ENCODE measurements at regions not wholly inside any gene's neighbourhood (a gene's known extent, or its start where the extent isn't known, plus 50 kb on each side); places are given as distances from the start of the nearest gene placed in this dataset.

GRCh38 chr5:4095918-4096630 lies 500.4 kb downstream of the IRX1 start:
- TF ChIP-seq CTCF (IDR thresholded peaks at IDR 0.05; ENCODE audit: insufficient read depth, low read length) (no peak), SPI1 (IDR thresholded peaks at IDR 0.05; ENCODE audit: borderline replicate concordance, low read depth) (no peak), POLR2AphosphoS5 (IDR thresholded peaks at IDR 0.05; ENCODE audit: low read depth) (no peak)

GRCh38 chr5:4097199-4097598 lies 501.6 kb downstream of the IRX1 start:
- Histone ChIP-seq H3K27ac (replicated peaks) (no peak overlapping the region), H3K4me3 (replicated peaks; ENCODE audit: insufficient read depth, low read length) (no peak overlapping the region), H3K27me3 (ENCODE audit: insufficient read depth, poor library complexity, severe bottlenecking) (no peaks in the 10 kb centered on the region)
- no peak for TF ChIP-seq POLR2AphosphoS5 (IDR thresholded peaks at IDR 0.05; ENCODE audit: low read depth)
- TF ChIP-seq REST (IDR thresholded peaks at IDR 0.05; ENCODE audit: insufficient replicate concordance, low read depth), result no peak
- no peak for TF ChIP-seq SPI1 (IDR thresholded peaks at IDR 0.05; ENCODE audit: borderline replicate concordance, low read depth)
- TF ChIP-seq CTCF (IDR thresholded peaks at IDR 0.05; ENCODE audit: insufficient read depth, low read length), result no peak
- no peak for TF ChIP-seq GABPA (IDR thresholded peaks at IDR 0.05; ENCODE audit: low read depth)
- DNase-seq (ENCODE audit: low read depth in 1 of 2, low spot score in 1 of 2), result no peak

More at GRCh38 chr5:4095918-4096630, 500.4 kb downstream of the IRX1 start:
- Histone ChIP-seq H3K27me3 (ENCODE audit: insufficient read depth, poor library complexity, severe bottlenecking) (no peaks in the 10 kb centered on the region), H3K27ac (replicated peaks) (no peak overlapping the region), H3K4me3 (replicated peaks; ENCODE audit: insufficient read depth, low read length) (no peak overlapping the region)
- no peak for DNase-seq (ENCODE audit: low read depth in 1 of 2, low spot score in 1 of 2)

- Histone ChIP-seq H3K27ac (replicated peaks) (no peak overlapping the region), H3K4me3 (replicated peaks; ENCODE audit: insufficient read depth, low read length) (no peak overlapping the region), H3K27me3 (ENCODE audit: insufficient read depth, poor library complexity, severe bottlenecking) (no peaks in the 10 kb centered on the region)
- no peak for DNase-seq (ENCODE audit: low read depth in 1 of 2, low spot score in 1 of 2)
- TF ChIP-seq POLR2AphosphoS5 (IDR thresholded peaks at IDR 0.05; ENCODE audit: low read depth) (no peak), SPI1 (IDR thresholded peaks at IDR 0.05; ENCODE audit: borderline replicate concordance, low read depth) (no peak)
These were observed 502.6 kb downstream of the IRX1 start for GRCh38 chr5:4098226-4098625.

GRCh38 chr5:4099386-4099785 lies 503.8 kb downstream of the IRX1 start:
- TF ChIP-seq REST (IDR thresholded peaks at IDR 0.05; ENCODE audit: insufficient replicate concordance, low read depth) (no peak), GABPA (IDR thresholded peaks at IDR 0.05; ENCODE audit: low read depth) (no peak), POLR2AphosphoS5 (IDR thresholded peaks at IDR 0.05; ENCODE audit: low read depth) (no peak), SPI1 (IDR thresholded peaks at IDR 0.05; ENCODE audit: borderline replicate concordance, low read depth) (no peak), CTCF (IDR thresholded peaks at IDR 0.05; ENCODE audit: insufficient read depth, low read length) (no peak)
- no peak overlapping the region for H3K4me3 ChIP-seq (replicated peaks; ENCODE audit: insufficient read depth, low read length)
- H3K27me3 ChIP-seq (ENCODE audit: insufficient read depth, poor library complexity, severe bottlenecking), result no peaks in the 10 kb centered on the region
- no peak overlapping the region for H3K27ac ChIP-seq (replicated peaks)
- DNase-seq (ENCODE audit: low read depth in 1 of 2, low spot score in 1 of 2), result no peak
